ENCODE measurements at regions not wholly inside any gene's neighbourhood (a gene's known extent, or its start where the extent isn't known, plus 50 kb on each side); places are given as distances from the start of the nearest gene placed in this dataset.

- POLR2A ChIA-PET (ENCODE audit: low non-redundant PET), result no interaction called here
- no peak for DNase-seq (ENCODE audit: low spot score)
- intact Hi-C loops (cut with micrococcal nuclease; ENCODE audit: unreplicated experiment), result no loop called here
- Histone ChIP-seq H3K36me3 (ENCODE audit: insufficient read depth, low read length, poor library complexity, severe bottlenecking) (no peaks in the 10 kb centered on the region), H3K27me3 (replicated peaks; ENCODE audit: insufficient read depth, low read depth, low read length, poor library complexity) (no peaks in the 10 kb centered on the region), H3K9me3 (ENCODE audit: low read depth, low read length, poor library complexity, severe bottlenecking) (no peaks in the 10 kb centered on the region), H3K4me3 (ENCODE audit: low read depth, low read length, poor library complexity, severe bottlenecking) (no peak overlapping the region), H3K27ac (ENCODE audit: low read depth, low read length, poor library complexity, severe bottlenecking) (no peak overlapping the region), H3K4me1 (ENCODE audit: insufficient read depth, low read length, poor library complexity, severe bottlenecking) (no peaks in the 10 kb centered on the region)
- TF ChIP-seq CTCF (conservative IDR thresholded peaks at IDR 0.05; ENCODE audit: low read depth, low read length), result no peak
- no peak for TF ChIP-seq EZH2 (IDR thresholded peaks at IDR 0.05; ENCODE audit: borderline replicate concordance, low read depth, low read length, poor library complexity, severe bottlenecking)
- CTCF ChIA-PET, result no interaction called here
- BruUV-seq (replicated peaks), result no TSS peak
Observed at GRCh38 chr6:10223841-10224240, 191.0 kb downstream of the TFAP2A start.

GRCh38 chr6:10221178-10221577 is 193.7 kb downstream of the TFAP2A start:
- intact Hi-C loops (cut with micrococcal nuclease; ENCODE audit: unreplicated experiment), result no loop called here
- DNase-seq (ENCODE audit: low spot score), result no peak
- POLR2A ChIA-PET (ENCODE audit: low non-redundant PET), result no interaction called here

GRCh38 chr6:10219510-10219909 is 195.4 kb downstream of the TFAP2A start:
- ChIA-PET CTCF (no interaction called here), POLR2A (ENCODE audit: low non-redundant PET) (no interaction called here)
- TF ChIP-seq EZH2 (IDR thresholded peaks at IDR 0.05; ENCODE audit: borderline replicate concordance, low read depth, low read length, poor library complexity, severe bottlenecking) (no peak), CTCF (conservative IDR thresholded peaks at IDR 0.05; ENCODE audit: low read depth, low read length) (no peak)

More at GRCh38 chr6:10221178-10221577, 193.7 kb downstream of the TFAP2A start:
- TF ChIP-seq EZH2 (IDR thresholded peaks at IDR 0.05; ENCODE audit: borderline replicate concordance, low read depth, low read length, poor library complexity, severe bottlenecking), result no peak
- TF ChIP-seq CTCF (conservative IDR thresholded peaks at IDR 0.05; ENCODE audit: low read depth, low read length), result no peak
- H3K27me3 ChIP-seq (replicated peaks; ENCODE audit: insufficient read depth, low read depth, low read length, poor library complexity), result no peaks in the 10 kb centered on the region
- H3K36me3 ChIP-seq (ENCODE audit: insufficient read depth, low read length, poor library complexity, severe bottlenecking), result no peaks in the 10 kb centered on the region
- H3K4me1 ChIP-seq (ENCODE audit: insufficient read depth, low read length, poor library complexity, severe bottlenecking), result no peaks in the 10 kb centered on the region
- CTCF ChIA-PET, result no interaction called here
- no TSS peak for BruUV-seq (replicated peaks)
- no peak overlapping the region for H3K4me3 ChIP-seq (ENCODE audit: low read depth, low read length, poor library complexity, severe bottlenecking)
- no peak overlapping the region for H3K27ac ChIP-seq (ENCODE audit: low read depth, low read length, poor library complexity, severe bottlenecking)
- H3K9me3 ChIP-seq (ENCODE audit: low read depth, low read length, poor library complexity, severe bottlenecking), result no peaks in the 10 kb centered on the region

More at GRCh38 chr6:10219510-10219909, 195.4 kb downstream of the TFAP2A start:
- no peak for DNase-seq (ENCODE audit: low spot score)
- H3K27me3 ChIP-seq (replicated peaks; ENCODE audit: insufficient read depth, low read depth, low read length, poor library complexity), result no peaks in the 10 kb centered on the region
- no TSS peak for BruUV-seq (replicated peaks)
- H3K27ac ChIP-seq (ENCODE audit: low read depth, low read length, poor library complexity, severe bottlenecking), result no peak overlapping the region
- intact Hi-C loops (cut with micrococcal nuclease; ENCODE audit: unreplicated experiment), result no loop called here
- H3K36me3 ChIP-seq (ENCODE audit: insufficient read depth, low read length, poor library complexity, severe bottlenecking), result no peaks in the 10 kb centered on the region
- no peaks in the 10 kb centered on the region for H3K4me1 ChIP-seq (ENCODE audit: insufficient read depth, low read length, poor library complexity, severe bottlenecking)
- no peaks in the 10 kb centered on the region for H3K9me3 ChIP-seq (ENCODE audit: low read depth, low read length, poor library complexity, severe bottlenecking)
- H3K4me3 ChIP-seq (ENCODE audit: low read depth, low read length, poor library complexity, severe bottlenecking), result no peak overlapping the region

Measured in A673 (cell line).